ENCODE measurements at regions not wholly inside any gene's neighbourhood (a gene's known extent, or its start where the extent isn't known, plus 50 kb on each side); places are given as distances from the start of the nearest gene placed in this dataset.

- H3K4me1 ChIP-seq (ENCODE audit: control insufficient read depth in 1 of 2, insufficient read depth in 2 of 2, low read depth in 1 of 2, low read length in 1 of 2) = no peaks in the 10 kb centered on the region
- H3K79me2 ChIP-seq (ENCODE audit: insufficient read depth) = no peaks in the 10 kb centered on the region
- no peaks in the 10 kb centered on the region for H4K20me1 ChIP-seq (ENCODE audit: insufficient read depth)
- H3K4me3 ChIP-seq (ENCODE audit: low read depth in 2 of 2, low read length in 1 of 2) = no peak overlapping the region
- H3K27me3 ChIP-seq (ENCODE audit: insufficient read depth) = no peaks in the 10 kb centered on the region
- TF ChIP-seq RCOR1 (IDR thresholded peaks at IDR 0.05; ENCODE audit: low read length) (no peak), MEF2A (IDR thresholded peaks at IDR 0.05; ENCODE audit: borderline replicate concordance, low read depth) (no peak), RAD21 (IDR thresholded peaks at IDR 0.05; ENCODE audit: low read length) (no peak), ELF1 (IDR thresholded peaks at IDR 0.05) (no peak)
- ChIA-PET POLR2A (no interaction called here), CTCF (no interaction called here)
- H3K27ac ChIP-seq (ENCODE audit: low read depth in 2 of 2, low read length in 1 of 2) = no peak overlapping the region
- no peaks in the 10 kb centered on the region for H3K36me3 ChIP-seq (replicated peaks in 1 of 2; ENCODE audit: control insufficient read depth in 1 of 2, insufficient read depth in 2 of 2, low read length in 1 of 2)
- DNase-seq = no peak
- H3K9me3 ChIP-seq = no peaks in the 10 kb centered on the region
- H3K4me2 ChIP-seq = no peak overlapping the region
- 43% methylated on average over 5 of the region's 5 CpGs for WGBS (ENCODE audit: low lambda C conversion rate)
- H3K9ac ChIP-seq = no peak overlapping the region
- no peak overlapping the region for H2AFZ ChIP-seq (ENCODE audit: low read depth)
- no peaks in the 10 kb centered on the region for H3F3A ChIP-seq (replicated peaks; ENCODE audit: insufficient read depth)
- H3K9me2 ChIP-seq = no peaks in the 10 kb centered on the region
These were observed 276.3 kb upstream of the SOX1 start for GRCh38 chr13:111790621-111791020.

GRCh38 chr13:111791131-111791530 lies 275.8 kb upstream of the SOX1 start:
- CTCF ChIA-PET = no interaction called here
- Histone ChIP-seq H3K27me3 (ENCODE audit: insufficient read depth) (no peaks in the 10 kb centered on the region), H3F3A (replicated peaks; ENCODE audit: insufficient read depth) (no peaks in the 10 kb centered on the region)

More at GRCh38 chr13:111791131-111791530, 275.8 kb upstream of the SOX1 start:
- DNase-seq = no peak
- Histone ChIP-seq H3K27ac (ENCODE audit: low read depth in 2 of 2, low read length in 1 of 2) (no peak overlapping the region), H3K36me3 (replicated peaks in 1 of 2; ENCODE audit: control insufficient read depth in 1 of 2, insufficient read depth in 2 of 2, low read length in 1 of 2) (no peaks in the 10 kb centered on the region), H3K9ac (no peak overlapping the region), H3K4me3 (ENCODE audit: low read depth in 2 of 2, low read length in 1 of 2) (no peak overlapping the region), H4K20me1 (ENCODE audit: insufficient read depth) (no peaks in the 10 kb centered on the region), H3K9me3 (no peaks in the 10 kb centered on the region), H3K9me2 (no peaks in the 10 kb centered on the region), H3K4me1 (ENCODE audit: control insufficient read depth in 1 of 2, insufficient read depth in 2 of 2, low read depth in 1 of 2, low read length in 1 of 2) (no peaks in the 10 kb centered on the region), H3K79me2 (ENCODE audit: insufficient read depth) (no peaks in the 10 kb centered on the region), H3K4me2 (no peak overlapping the region), H2AFZ (ENCODE audit: low read depth) (no peak overlapping the region)
- POLR2A ChIA-PET = no interaction called here
- WGBS (ENCODE audit: low lambda C conversion rate) = 12% methylated on average over 3 of the region's 3 CpGs
- no peak for TF ChIP-seq ZBTB33 (IDR thresholded peaks at IDR 0.05; ENCODE audit: borderline replicate concordance, low read depth)
- TF ChIP-seq FOSL2 (IDR thresholded peaks at IDR 0.05; ENCODE audit: borderline replicate concordance, low read depth) = no peak
- no peak for TF ChIP-seq FOXM1 (IDR thresholded peaks at IDR 0.05; ENCODE audit: low read depth)
- TF ChIP-seq RAD21 (IDR thresholded peaks at IDR 0.05; ENCODE audit: low read length) = no peak
- TF ChIP-seq EP300 (IDR thresholded peaks at IDR 0.05; ENCODE audit: borderline replicate concordance in 1 of 2, low read depth in 1 of 2, low read length in 1 of 2) = no peak
- TF ChIP-seq GATA2 (CRISPR knock-in tag; IDR thresholded peaks at IDR 0.05) = no peak
- no peak for TF ChIP-seq RCOR1 (IDR thresholded peaks at IDR 0.05; ENCODE audit: low read length)
- no peak for TF ChIP-seq MEF2A (IDR thresholded peaks at IDR 0.05; ENCODE audit: borderline replicate concordance, low read depth)
- TF ChIP-seq NRF1 (IDR thresholded peaks at IDR 0.05; ENCODE audit: low read depth, low read length) = no peak
- no peak for TF ChIP-seq TCF12 (IDR thresholded peaks at IDR 0.05)
- no peak for TF ChIP-seq IRF3 (IDR thresholded peaks at IDR 0.05; ENCODE audit: low read depth, low read length)
- TF ChIP-seq ELF1 (IDR thresholded peaks at IDR 0.05) = no peak
- TF ChIP-seq REST (IDR thresholded peaks at IDR 0.05; ENCODE audit: low read depth, low read length) = no peak
- TF ChIP-seq YY1 (IDR thresholded peaks at IDR 0.05; ENCODE audit: low read depth) = no peak
- no peak for TF ChIP-seq RXRA (IDR thresholded peaks at IDR 0.05; ENCODE audit: borderline replicate concordance, low read depth)
- no peak for TF ChIP-seq SMC3 (IDR thresholded peaks at IDR 0.05; ENCODE audit: low read depth, low read length)
- no peak for TF ChIP-seq MAX (IDR thresholded peaks at IDR 0.05; ENCODE audit: low read depth)

Measured in SK-N-SH (cell line).